ENCODE measurements at regions not wholly inside any gene's neighbourhood (a gene's known extent, or its start where the extent isn't known, plus 50 kb on each side); places are given as distances from the start of the nearest gene placed in this dataset.

- Histone ChIP-seq H3K27me3 (ENCODE audit: control insufficient read depth in 2 of 2, insufficient read depth in 2 of 2, low read length in 2 of 2) (no peaks in the 10 kb centered on the region), H3K4me2 (ENCODE audit: insufficient read depth, low read length) (no peak overlapping the region), H3K4me3 (no peak overlapping the region), H3K36me3 (ENCODE audit: control insufficient read depth, insufficient read depth, low read length) (no peaks in the 10 kb centered on the region), H3K9me1 (ENCODE audit: control insufficient read depth, insufficient read depth, low read length) (no peaks in the 10 kb centered on the region), H3K27ac (ENCODE audit: extremely low read depth, low read depth, low read length) (no peak overlapping the region), H3K9ac (ENCODE audit: insufficient read depth in 1 of 2, low read depth in 2 of 2, low read length in 2 of 2) (no peak overlapping the region), H3K79me2 (ENCODE audit: control insufficient read depth, insufficient read depth, low read length) (no peaks in the 10 kb centered on the region), H2AFZ (ENCODE audit: low read depth, low read length) (no peak overlapping the region), H3K4me1 (replicated peaks in 1 of 2; ENCODE audit: control insufficient read depth in 2 of 2, insufficient read depth in 2 of 2, low read length in 2 of 2) (no peaks in the 10 kb centered on the region), H3K9me3 (replicated peaks; ENCODE audit: control insufficient read depth, insufficient read depth, low read depth, low read length) (no peaks in the 10 kb centered on the region), H4K20me1 (replicated peaks; ENCODE audit: control insufficient read depth, insufficient read depth, low read length) (no peaks in the 10 kb centered on the region)
- CTCF ChIA-PET (ENCODE audit: low intra/inter-chr PET ratio): no interaction called here
- in situ Hi-C loops (cut with MboI) (no loop called here), intact Hi-C loops (cut with micrococcal nuclease) (no loop called here)
- POLR2A ChIA-PET: no interaction called here
- FAIRE-seq: no peak
- no TSS peak for BruUV-seq (replicated peaks)
- no peak for ATAC-seq
- TF ChIP-seq POLR2H (tag; IDR thresholded peaks at IDR 0.05; ENCODE audit: low read depth): no peak
- no peak for TF ChIP-seq ZBTB34 (CRISPR knock-in tag; IDR thresholded peaks at IDR 0.05)
- TF ChIP-seq SMARCE1 (IDR thresholded peaks at IDR 0.05): no peak
- TF ChIP-seq ZNF184 (CRISPR knock-in tag; IDR thresholded peaks at IDR 0.05): no peak
- no peak for TF ChIP-seq RBM14 (IDR thresholded peaks at IDR 0.05; ENCODE audit: borderline replicate concordance, insufficient read depth, low read depth, low read length)
- TF ChIP-seq KLF13 (tag; IDR thresholded peaks at IDR 0.05; ENCODE audit: borderline replicate concordance, low read depth): no peak
- no peak for TF ChIP-seq TRIM28 (IDR thresholded peaks at IDR 0.05)
- no peak for TF ChIP-seq EP300 (IDR thresholded peaks at IDR 0.05; ENCODE audit: low read length)
- TF ChIP-seq, protein P1, sequence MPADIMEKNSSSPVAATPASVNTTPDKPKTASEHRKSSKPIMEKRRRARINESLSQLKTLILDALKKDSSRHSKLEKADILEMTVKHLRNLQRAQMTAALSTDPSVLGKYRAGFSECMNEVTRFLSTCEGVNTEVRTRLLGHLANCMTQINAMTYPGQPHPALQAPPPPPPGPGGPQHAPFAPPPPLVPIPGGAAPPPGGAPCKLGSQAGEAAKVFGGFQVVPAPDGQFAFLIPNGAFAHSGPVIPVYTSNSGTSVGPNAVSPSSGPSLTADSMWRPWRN (IDR thresholded peaks at IDR 0.05; ENCODE audit: low read depth): no peak
- TF ChIP-seq, protein P2, sequence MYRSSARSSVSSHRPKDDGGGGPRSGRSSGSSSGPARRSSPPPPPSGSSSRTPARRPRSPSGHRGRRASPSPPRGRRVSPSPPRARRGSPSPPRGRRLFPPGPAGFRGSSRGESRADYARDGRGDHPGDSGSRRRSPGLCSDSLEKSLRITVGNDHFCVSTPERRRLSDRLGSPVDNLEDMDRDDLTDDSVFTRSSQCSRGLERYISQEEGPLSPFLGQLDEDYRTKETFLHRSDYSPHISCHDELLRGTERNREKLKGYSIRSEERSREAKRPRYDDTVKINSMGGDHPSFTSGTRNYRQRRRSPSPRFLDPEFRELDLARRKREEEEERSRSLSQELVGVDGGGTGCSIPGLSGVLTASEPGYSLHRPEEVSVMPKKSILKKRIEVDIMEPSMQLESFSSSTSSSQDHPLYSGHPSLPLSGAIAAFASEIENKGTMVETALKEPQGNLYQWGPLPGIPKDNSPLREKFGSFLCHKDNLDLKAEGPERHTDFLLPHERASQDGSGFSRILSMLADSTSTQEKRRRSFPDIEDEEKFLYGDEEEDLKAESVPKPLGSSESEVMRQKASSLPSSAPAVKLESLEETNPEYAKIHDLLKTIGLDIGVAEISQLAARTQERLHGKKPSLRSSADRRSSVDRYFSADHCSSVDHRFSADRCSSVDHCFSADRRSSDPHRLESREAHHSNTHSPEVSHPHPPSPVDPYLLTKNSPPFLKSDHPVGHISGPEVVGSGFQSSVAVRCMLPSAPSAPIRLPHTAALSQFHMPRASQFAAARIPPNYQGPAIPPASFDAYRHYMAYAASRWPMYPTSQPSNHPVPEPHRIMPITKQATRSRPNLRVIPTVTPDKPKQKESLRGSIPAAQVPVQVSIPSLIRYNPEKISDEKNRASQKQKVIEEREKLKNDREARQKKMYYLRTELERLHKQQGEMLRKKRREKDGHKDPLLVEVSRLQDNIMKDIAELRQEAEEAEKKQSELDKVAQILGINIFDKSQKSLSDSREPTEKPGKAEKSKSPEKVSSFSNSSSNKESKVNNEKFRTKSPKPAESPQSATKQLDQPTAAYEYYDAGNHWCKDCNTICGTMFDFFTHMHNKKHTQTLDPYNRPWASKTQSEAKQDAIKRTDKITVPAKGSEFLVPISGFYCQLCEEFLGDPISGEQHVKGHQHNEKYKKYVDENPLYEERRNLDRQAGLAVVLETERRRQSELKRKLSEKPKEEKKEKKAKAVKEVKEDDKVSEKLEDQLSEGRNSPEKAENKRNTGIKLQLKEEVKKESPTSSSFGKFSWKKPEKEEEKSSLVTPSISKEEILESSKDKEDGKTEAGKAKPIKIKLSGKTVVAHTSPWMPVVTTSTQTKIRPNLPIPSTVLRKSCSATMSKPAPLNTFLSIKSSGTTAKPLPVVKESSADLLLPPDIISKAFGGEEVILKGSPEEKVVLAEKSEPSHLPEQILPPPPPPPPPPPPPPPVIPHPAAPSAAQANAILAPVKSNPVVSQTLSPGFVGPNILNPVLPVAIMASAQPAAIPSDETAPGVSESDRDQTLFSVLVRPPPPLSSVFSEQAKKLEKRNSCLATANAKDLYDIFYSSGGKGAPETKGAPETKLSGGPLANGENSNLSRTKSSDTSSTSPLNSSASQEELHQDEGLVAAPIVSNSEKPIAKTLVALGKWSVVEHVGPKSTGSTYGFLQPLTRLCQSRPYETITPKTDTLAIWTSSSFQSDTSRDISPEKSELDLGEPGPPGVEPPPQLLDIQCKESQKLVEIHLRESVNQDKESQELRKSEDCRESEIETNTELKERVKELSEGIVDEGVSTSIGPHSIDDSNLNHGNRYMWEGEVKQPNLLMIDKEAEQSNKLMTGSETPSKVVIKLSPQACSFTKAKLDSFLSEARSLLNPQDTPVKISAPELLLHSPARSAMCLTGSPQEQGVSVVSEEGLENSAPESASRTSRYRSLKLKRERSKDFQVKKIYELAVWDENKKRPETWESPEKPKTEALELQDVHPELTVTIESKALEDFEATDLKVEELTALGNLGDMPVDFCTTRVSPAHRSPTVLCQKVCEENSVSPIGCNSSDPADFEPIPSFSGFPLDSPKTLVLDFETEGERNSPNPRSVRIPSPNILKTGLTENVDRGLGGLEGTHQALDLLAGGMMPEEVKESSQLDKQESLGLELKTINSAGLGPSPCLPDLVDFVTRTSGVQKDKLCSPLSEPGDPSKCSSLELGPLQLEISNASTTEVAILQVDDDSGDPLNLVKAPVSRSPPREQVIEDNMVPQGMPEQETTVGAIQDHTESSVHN (IDR thresholded peaks at IDR 0.05; ENCODE audit: borderline replicate concordance in 1 of 2, low read depth in 1 of 2): no peak
- no peak for DNase-seq (ENCODE audit: extremely low read depth in 1 of 4, low spot score in 3 of 4)
These were observed 397.1 kb upstream of the CDH20 start for GRCh38 chr18:60936101-60936500.
